ENCODE measurements at regions not wholly inside any gene's neighbourhood (a gene's known extent, or its start where the extent isn't known, plus 50 kb on each side); places are given as distances from the start of the nearest gene placed in this dataset.

DNA sequence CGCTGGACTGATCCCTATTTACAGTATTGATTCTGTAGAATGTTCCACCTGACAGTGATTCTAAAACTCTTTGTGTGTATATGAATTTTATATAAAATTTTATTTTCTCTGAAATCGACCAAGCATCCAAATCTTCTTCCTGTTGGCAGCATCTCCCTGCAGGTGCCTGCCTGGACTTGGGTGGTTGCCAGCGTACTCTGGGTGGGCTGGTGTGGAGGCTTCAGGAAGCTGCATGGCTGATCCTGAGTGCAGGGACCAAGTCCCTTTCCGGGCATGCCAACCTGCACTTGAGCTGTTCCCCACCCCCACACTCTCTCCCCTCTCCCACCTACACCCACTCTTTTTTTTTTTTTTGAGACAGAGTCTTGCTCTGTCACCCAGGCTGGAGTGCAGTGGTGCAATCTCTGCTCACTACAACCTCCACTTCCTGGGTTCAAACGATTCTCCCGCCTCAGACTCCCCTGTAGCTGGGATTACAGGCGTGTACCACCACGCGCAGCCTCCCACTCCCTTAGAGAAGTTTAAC lies 53.2 kb upstream of the ALKAL2 start:
- TF ChIP-seq, protein P1, sequence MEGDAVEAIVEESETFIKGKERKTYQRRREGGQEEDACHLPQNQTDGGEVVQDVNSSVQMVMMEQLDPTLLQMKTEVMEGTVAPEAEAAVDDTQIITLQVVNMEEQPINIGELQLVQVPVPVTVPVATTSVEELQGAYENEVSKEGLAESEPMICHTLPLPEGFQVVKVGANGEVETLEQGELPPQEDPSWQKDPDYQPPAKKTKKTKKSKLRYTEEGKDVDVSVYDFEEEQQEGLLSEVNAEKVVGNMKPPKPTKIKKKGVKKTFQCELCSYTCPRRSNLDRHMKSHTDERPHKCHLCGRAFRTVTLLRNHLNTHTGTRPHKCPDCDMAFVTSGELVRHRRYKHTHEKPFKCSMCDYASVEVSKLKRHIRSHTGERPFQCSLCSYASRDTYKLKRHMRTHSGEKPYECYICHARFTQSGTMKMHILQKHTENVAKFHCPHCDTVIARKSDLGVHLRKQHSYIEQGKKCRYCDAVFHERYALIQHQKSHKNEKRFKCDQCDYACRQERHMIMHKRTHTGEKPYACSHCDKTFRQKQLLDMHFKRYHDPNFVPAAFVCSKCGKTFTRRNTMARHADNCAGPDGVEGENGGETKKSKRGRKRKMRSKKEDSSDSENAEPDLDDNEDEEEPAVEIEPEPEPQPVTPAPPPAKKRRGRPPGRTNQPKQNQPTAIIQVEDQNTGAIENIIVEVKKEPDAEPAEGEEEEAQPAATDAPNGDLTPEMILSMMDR (IDR thresholded peaks at IDR 0.05; ENCODE audit: extremely low read depth, missing control alignments) = no peak
- DNase-seq (ENCODE audit: low spot score) = no peak

All from GM20000 (cell line).